HG02678 (cell line): ENCODE measurements at regions not wholly inside any gene's neighbourhood (a gene's known extent, or its start where the extent isn't known, plus 50 kb on each side); places are given as distances from the start of the nearest gene placed in this dataset.
"Not testable (repeated sequence)": the region's sequence is repeated elsewhere in the genome, so short reads cannot be mapped to it uniquely, and the experiment has no call there.

Experiments used
- ATAC-seq: cut with Tn5 transposase; IDR thresholded peaks from one replicate; pipeline ENCODE4 v1.9.1; 2021; ENCODE audit warnings: mild to moderate bottlenecking, moderate library complexity; ENCODE audit not compliant: unreplicated experiment

DNA sequence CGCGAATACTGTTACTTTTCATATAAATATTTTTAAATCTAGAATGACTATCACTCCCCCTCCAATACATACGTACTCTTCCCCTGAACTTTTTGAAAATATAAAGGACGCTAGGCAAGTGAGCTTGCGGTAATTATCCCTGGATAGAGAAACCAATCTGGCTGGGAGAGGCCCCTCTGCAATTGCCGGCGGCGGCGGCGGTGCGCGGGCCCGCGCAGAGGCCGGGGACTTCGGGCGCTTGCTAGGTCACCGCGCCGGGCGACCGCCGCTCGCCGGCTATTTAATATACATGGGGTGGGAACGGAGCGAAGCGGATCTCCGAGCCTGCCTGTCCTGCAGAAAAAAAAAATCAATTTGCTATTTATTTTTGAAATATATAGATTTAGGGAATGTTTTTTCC lies 416.3 kb upstream of the ESRRG start:
- no peak for ATAC-seq

GRCh38 chr1:217138799-217139466 lies 415.7 kb upstream of the ESRRG start:
- no peak for ATAC-seq

- no peak for ATAC-seq
Measured at GRCh38 chr1:217138173-217138765, 415.0 kb upstream of the ESRRG start.

DNA sequence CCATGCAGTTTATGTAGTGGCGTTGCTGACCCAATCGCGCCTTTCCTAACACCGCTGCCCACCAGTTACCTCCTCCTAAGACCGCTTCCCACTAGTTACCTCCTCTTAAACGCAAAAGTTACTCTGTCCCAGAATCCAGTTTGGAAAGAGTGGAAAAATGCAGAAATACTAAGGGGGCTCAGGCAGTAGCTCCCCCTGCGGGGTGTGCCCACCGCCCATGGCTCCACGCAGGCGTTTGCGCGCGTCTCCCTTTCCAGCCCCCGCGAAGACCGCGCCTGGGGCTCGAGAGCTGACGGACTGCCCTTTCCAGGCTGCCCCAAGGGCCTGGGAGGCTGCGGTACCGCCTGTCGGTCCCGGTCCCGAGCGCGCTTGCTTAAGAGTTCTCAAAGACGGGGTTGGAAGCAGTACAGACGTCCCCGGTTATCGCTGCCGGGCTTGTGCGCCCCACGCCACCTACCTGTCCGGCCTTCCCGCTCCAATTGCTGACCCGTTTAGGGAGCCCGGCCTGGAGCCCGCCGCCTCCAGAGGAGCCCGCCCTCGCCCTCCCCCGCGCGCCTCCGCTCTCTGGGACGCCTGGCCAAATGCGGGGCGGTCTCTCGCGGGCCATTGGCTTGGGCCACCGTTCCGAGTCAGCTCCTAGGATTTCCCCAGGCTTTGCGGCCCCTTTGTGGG lies 414.1 kb upstream of the ESRRG start:
- ATAC-seq: no peak

- no peak for ATAC-seq
Measured at GRCh38 chr1:217136895-217137205, 413.6 kb upstream of the ESRRG start.

DNA sequence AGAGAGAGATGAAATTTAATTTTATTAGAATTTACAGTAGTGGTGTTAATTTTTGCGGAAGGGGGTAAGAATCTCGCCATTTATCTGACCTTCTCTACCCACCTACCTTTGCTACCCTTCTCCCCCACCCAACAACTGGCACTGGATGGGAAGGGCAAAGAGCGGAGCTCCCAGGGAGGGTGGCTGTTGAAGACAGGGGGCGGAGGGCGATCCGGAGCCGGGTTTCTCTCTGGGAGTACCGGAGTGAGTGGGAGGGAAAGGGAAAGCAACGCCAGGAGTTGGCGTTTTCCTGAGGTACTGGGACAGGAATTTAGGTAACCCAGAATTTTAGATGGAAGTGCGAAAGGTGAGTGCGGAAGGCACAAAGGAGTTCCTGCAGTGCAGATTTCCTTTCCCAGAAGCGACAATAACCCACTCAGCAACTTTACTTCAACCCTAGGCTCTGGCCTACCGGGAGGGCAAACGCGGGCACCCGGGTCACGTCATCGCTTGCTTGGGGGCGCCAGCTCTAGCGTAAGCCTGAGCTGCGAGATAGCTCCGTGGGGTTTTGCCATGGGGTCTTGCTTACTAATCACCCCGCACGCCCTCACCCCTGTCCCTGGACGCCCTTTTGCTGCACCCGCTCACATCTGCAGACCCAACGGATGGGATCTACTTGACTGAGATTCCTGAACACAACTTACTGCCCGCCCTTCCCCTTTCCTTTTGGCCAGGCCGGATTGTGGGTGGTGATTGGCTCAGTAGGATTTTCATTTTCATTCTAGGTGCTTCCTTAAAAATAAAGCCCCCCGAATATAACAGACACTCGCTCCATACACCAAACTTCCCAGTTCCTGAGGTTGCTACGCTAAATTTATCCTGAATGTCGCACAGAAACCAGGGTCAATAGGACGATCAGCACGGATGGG lies 413.0 kb upstream of the ESRRG start:
- no peak for ATAC-seq

GRCh38 chr1:217135569-217135915 lies 412.3 kb upstream of the ESRRG start:
- ATAC-seq: no peak

GRCh38 chr1:217134857-217135568 lies 411.8 kb upstream of the ESRRG start:
- no peak for ATAC-seq

DNA sequence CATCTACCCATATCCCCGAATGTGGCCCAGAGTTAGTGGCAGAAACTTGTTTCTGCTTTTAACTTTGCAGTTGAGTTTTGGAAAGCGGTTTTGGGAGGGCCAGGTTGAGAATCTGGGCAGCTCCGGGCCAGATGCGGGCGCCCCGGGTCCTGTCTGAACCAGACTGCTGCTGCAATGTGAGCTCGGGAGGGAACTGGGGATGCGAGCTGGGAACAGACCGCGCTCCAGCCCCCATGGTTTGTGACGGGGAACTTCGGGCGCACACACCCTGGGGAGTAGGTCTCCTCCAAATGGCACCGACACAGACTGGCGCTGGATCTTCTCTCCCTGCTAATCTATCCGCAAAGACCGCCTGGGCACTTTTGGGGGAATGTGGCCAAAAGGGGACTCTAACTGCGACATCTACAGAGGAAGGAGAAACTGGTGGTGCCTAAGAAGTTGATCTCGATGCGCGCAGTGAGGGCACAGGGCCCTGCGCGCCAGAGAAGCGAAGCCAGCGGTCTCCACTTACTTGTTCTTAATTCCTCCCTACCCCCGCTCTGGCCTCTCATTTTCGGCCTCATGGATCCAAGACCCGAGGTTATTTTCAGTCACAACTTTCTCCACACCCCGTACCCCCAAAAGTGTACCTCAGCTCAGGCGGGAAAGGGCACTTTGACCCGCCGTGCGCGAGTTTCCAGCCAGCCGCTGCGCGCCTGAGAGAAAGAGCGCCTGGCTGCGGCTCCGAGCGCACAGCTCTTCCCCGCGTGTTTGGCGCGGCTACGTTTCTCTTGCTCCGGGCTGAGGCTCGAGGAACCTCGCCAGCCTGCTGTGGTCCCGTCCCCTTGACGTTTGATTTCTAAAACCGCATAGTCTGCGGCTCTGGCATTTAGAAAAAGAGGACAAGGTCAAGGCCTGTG lies 411.0 kb upstream of the ESRRG start:
- ATAC-seq: no peak

GRCh38 chr1:217133092-217133491 lies 409.9 kb upstream of the ESRRG start:
- no peak for ATAC-seq

GRCh38 chr1:217123340-217123739 lies 400.1 kb upstream of the ESRRG start:
- ATAC-seq: not testable (repeated sequence)

DNA sequence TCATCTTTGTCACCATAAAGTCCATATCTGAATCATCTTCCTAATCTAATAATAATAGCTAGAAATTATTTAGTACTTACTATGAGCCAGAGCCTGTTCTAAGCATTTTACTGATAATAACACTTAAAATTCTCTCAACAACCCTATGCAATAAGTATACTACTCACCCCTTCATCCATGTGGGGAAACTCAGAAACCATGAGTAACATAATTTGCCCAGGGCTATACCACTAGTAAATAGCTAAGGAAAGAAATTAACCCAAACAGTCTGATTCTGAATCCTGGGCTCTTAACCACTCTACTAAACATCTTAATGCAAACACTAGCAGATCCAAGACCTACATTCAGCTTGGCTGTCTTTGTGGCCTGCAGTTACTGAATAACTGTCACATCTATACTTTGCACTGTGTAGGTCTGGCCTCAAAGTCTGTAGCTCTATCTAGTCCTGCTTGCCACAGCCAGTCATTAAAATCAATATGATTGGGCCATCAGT lies 394.8 kb upstream of the ESRRG start:
- no peak for ATAC-seq

DNA sequence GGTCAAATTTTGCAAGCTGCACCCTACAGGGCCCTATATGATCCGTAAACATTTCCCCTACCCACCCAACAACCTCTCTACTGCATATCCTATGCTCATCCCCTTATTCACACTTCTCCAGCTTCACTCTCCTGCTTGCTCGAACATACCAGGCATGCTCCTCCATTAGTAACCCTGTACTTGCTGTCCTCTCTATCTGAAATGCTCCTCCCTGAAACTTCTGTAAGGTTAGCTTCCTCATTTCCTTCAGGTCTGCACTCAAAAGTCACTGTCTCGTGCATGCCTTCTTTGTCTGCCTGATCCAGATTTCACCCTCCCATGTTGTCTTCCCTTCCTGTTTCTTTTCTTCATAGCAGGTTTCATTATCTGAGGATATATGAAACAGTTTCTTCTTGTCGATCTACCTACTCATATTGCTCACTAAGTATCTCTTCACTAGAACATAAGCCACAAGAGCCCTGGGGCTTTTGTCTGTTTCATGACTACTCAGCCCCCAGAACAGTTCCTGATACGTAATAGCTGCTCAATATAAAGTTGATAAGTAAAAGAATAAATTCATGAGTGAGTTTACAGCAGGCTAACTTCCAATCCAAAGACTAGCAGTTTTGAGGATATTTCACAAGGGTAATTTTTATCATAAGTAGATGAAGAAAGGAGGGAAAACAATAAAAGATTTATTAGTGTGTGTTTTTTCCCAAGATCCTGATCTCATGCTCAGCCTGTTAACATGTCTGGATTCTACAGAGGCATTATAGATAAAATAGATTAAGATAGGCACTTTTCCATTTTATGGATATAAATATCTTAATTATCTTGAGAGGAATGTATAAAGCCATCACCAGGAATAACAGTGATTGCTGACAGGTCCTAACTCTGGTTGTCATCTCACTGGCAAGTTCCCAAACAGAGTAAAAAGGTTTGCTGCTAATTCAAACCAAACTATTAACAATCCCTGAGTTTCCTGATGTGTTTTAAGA lies 392.5 kb upstream of the ESRRG start:
- ATAC-seq: no peak

- ATAC-seq: no peak
Measured at GRCh38 chr1:217109928-217110327, 386.7 kb upstream of the ESRRG start.

- ATAC-seq: no peak
Measured at GRCh38 chr1:217106231-217106901, 383.1 kb upstream of the ESRRG start.

GRCh38 chr1:217105437-217105836 lies 382.2 kb upstream of the ESRRG start:
- no peak for ATAC-seq

GRCh38 chr1:217097819-217098218 lies 374.6 kb upstream of the ESRRG start:
- no peak for ATAC-seq

- ATAC-seq: no peak
Measured at GRCh38 chr1:217096200-217096599, 373.0 kb upstream of the ESRRG start.
